EL (cell line): ENCODE measurements at regions not wholly inside any gene's neighbourhood (a gene's known extent, or its start where the extent isn't known, plus 50 kb on each side); places are given as distances from the start of the nearest gene placed in this dataset.
"Not testable (repeated sequence)": the region's sequence is repeated elsewhere in the genome, so short reads cannot be mapped to it uniquely, and the experiment has no call there.

Experiments
- DNase-seq: peaks from one replicate; pipeline ENCODE4 v3.0.0-alpha.2; 2016

- no peak for DNase-seq
These were observed 278.9 kb upstream of the MAGEC2 start for GRCh38 chrX:142483965-142484364.

GRCh38 chrX:142446349-142446748 is 241.3 kb upstream of the MAGEC2 start:
- no peak for DNase-seq

DNA sequence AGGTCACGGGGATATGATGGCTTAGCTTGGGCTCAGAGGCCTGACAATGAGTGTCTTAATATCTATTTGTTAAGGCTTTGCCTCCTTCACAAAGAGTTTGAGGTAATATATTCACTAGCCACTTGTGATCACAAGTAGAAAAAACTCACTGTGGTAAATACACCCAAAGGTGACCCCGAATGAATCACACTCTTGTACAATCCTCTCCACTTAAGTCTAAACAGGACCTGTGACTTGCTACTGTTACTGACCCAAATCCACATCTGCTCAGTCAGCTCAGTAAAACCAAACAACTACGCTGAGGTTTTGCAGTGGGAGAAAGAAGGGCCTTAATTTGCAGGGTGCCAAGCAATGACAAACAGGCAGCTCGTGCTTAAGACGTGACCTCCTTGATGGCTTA is 223.8 kb upstream of the MAGEC2 start:
- no peak for DNase-seq

- not testable (repeated sequence) for DNase-seq
These were observed 185.9 kb upstream of the MAGEC2 start for GRCh38 chrX:142390998-142391397.

DNA sequence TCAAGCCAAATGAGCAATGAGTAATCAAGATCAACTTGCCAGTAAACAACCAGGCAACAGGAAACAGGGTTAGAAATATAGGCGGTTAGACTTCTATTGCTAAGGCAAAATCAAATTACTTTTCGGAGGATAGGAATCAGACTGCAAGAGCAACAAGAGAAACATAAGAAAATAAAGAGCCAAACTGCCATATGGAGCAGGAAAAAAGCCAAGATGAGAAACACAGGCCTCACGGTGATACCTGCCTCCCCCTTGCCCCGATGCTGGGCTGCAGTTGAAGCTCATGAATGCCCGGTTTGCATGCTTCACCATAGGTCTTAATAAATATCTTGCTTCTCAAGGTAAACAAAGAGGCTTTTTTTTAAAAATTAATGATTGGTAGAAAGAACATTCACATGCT is 158.4 kb upstream of the MAGEC2 start:
- DNase-seq, result no peak

DNA sequence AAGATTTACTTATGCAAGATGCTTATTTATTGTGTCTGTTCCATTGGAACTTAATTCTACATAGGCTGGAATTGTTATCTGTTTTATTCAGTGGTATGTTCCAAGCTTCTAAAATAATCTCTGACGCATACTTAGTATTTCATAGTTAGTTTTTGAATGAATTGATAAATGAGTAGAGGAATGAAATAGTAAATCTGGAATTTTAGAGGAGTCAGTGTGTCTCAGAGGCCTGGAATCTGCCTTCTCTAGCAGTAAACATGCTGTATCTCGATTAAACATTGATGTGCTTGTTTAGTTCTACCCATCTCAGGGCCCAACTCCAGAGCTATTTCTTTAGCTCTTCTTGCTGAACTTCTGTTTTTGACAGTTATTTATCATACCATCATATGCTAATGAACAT is 154.2 kb upstream of the MAGEC2 start:
- DNase-seq, result no peak

DNA sequence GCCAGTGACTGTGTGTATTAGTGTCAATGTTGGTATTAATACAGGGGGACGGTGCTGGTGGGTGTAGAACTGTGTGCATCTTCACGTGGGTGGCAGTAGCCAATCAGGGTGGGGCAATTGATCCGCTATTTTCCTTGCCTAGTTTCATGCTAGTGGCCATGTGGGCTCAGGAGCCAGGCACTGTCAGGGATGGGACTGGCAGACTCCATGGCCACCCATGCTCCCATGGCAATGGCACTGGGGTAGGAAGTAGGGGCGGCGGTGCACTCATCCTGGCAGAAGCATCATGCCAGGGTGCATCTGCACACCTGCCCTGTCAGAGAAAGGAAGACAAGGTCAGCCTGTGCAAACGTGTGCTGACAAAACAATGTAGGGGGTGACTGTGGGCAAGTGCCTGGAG is 122.1 kb upstream of the MAGEC2 start:
- no peak for DNase-seq

- no peak for DNase-seq
These were observed 107.5 kb upstream of the MAGEC2 start for GRCh38 chrX:142312591-142312990.

- no peak for DNase-seq
These were observed 94.3 kb upstream of the MAGEC2 start for GRCh38 chrX:142299406-142299805.

DNA sequence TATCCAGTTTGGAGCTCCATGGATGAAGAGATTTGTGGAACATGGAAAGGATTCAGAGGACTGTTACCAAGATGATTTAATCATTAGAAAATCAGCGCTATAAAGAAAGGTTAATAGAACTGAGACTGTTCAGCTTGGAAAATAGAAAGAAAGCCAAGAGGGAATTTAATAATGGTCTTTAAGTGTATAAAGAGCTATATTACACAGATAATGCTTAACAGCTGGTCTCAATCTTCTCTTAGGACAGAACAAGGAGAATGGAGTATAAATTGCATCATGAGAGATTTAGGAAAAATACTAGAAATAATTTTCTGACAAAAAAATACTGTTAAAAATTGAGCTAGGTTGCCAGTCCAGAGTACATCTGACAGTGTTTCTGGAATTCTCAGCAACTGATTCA is 91.3 kb upstream of the MAGEC2 start:
- DNase-seq, result no peak

DNA sequence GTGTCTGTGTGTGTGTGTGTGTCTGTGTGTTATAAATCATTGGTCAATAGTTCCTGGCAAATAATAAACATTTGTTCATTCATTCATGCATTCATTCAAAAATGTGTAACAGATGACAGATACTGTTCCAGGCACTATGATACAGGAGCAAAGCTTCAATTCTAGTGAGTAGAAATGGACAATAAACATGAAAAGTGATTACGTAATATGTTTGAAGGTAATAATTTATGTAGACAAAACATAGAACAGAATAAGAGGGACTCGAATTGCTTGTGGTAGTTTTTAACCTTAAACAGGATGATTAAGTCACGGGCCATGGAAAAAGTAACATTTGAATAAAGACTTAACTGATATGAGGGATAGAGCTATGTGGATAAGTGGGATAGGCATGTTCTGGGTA is 90.1 kb upstream of the MAGEC2 start:
- DNase-seq, result no peak

- not testable (repeated sequence) for DNase-seq
These were observed 65.1 kb upstream of the MAGEC2 start for GRCh38 chrX:142270166-142270565.

GRCh38 chrX:142266417-142266816 is 61.3 kb upstream of the MAGEC2 start:
- DNase-seq, result no peak

GRCh38 chrX:142265549-142265948 is 60.5 kb upstream of the MAGEC2 start:
- not testable (repeated sequence) for DNase-seq

DNA sequence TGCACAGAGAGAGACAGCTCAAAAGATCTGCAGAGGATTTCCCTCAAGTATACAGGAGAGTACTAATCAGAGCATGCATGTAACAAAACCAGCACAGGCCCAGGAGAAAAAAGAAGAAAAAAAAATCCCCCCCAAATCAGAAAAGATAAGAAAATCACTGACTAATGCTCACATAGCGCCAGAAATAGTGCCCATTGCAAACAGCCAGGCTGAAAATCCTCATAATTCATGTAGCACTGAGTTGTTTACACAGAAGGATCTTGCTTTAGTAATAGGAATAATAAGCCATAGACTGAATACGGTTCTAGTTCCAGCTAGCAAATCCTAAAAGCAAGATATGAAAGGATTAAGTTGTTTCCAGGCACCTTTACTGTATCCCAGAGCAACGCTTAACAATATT is 51.8 kb upstream of the MAGEC2 start:
- no peak for DNase-seq
